ENCODE measurements at regions not wholly inside any gene's neighbourhood (a gene's known extent, or its start where the extent isn't known, plus 50 kb on each side); places are given as distances from the start of the nearest gene placed in this dataset.

DNA sequence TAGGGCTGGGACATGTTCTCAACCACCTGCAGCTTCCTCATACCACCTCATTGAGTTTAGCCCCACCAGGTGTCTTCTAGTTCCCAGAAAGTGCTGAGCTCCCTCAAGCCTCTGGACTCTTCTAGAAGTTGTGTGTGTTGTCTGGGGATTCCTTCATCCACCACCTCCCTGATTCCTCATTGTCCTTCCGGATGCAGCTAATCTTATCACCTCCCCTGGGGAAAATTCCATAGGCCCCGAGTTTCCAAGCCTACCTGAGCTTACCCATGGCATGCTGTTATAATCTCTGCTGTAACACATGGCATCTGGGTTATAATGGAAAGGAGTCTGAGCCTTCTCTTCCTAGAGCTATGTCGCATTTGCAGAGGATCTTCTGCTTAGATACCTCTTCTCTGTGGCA, 243.5 kb upstream of the SDK2 start:
- no peaks in the 10 kb centered on the region for H3K79me2 ChIP-seq (ENCODE audit: control insufficient read depth, insufficient read depth, low read length)
- ATAC-seq (no peak), DNase-seq (ENCODE audit: extremely low read depth in 1 of 4, low spot score in 3 of 4) (no peak), FAIRE-seq (no peak)
- no peak overlapping the region for H3K4me2 ChIP-seq (ENCODE audit: insufficient read depth, low read length)
- no peak overlapping the region for H3K4me3 ChIP-seq
- in situ Hi-C loops (cut with MboI): no loop called here
- ChIA-PET CTCF (ENCODE audit: low intra/inter-chr PET ratio) (no interaction called here), POLR2A (interaction anchor here (0.9 kb wide), 1 partner anchor 8 kb away, joined by 5 read pairs; no protein-coding TSS in a partner anchor)
- H4K20me1 ChIP-seq (replicated peaks; ENCODE audit: control insufficient read depth, insufficient read depth, low read length): no peaks in the 10 kb centered on the region
- BruUV-seq (replicated peaks): no TSS peak
- H2AFZ ChIP-seq (ENCODE audit: low read depth, low read length): no peak overlapping the region
- intact Hi-C loops (cut with micrococcal nuclease): no loop called here
- H3K27ac ChIP-seq (ENCODE audit: extremely low read depth, low read depth, low read length): no peak overlapping the region
- no peaks in the 10 kb centered on the region for H3K36me3 ChIP-seq (ENCODE audit: control insufficient read depth, insufficient read depth, low read length)
- no peaks in the 10 kb centered on the region for H3K4me1 ChIP-seq (replicated peaks in 1 of 2; ENCODE audit: control insufficient read depth in 2 of 2, insufficient read depth in 2 of 2, low read length in 2 of 2)
- H3K9me3 ChIP-seq (replicated peaks; ENCODE audit: control insufficient read depth, insufficient read depth, low read depth, low read length): no peaks in the 10 kb centered on the region
- no peaks in the 10 kb centered on the region; a peak in 1 of 5 replicates for H3K27me3 ChIP-seq (ENCODE audit: control insufficient read depth in 2 of 2, insufficient read depth in 2 of 2, low read length in 2 of 2)
- no peaks in the 10 kb centered on the region for H3K9me1 ChIP-seq (ENCODE audit: control insufficient read depth, insufficient read depth, low read length)
- TF ChIP-seq NBN (IDR thresholded peaks at IDR 0.05; ENCODE audit: low read depth): no peak
- no peak overlapping the region for H3K9ac ChIP-seq (ENCODE audit: insufficient read depth in 1 of 2, low read depth in 2 of 2, low read length in 2 of 2)
- WGBS (ENCODE audit: insufficient coverage, low coverage, missing lambda C conversion rate): 0% methylated on average over 3 of the region's 3 CpGs

DNA sequence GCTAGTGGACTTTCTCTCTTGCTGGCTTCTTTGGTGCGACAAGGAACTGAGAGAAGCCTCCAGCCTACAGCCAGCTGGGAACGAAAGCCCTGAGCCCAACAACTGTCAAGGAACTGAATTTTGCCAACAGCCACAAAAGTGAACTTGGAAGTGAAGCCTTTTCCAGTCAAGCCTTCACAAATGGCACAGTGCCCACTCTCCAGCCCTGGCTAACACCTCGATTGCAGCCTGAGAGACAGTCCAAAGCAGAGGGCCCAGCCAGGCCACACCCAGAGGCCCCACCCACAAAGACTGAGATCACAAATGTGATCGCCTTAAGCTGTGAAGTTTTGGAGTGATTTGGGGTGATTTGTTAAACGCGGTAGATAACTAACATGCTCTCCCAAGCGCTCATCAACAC, 244.6 kb upstream of the SDK2 start:
- in situ Hi-C loops (cut with MboI) (no loop called here), intact Hi-C loops (cut with micrococcal nuclease) (no loop called here)
- DNase-seq (ENCODE audit: extremely low read depth in 1 of 4, low spot score in 3 of 4) (no peak), FAIRE-seq (no peak), ATAC-seq (no peak)
- Histone ChIP-seq H3K4me1 (replicated peaks in 1 of 2; ENCODE audit: control insufficient read depth in 2 of 2, insufficient read depth in 2 of 2, low read length in 2 of 2) (no peaks in the 10 kb centered on the region), H3K36me3 (ENCODE audit: control insufficient read depth, insufficient read depth, low read length) (no peaks in the 10 kb centered on the region), H3K4me3 (no peak overlapping the region), H3K27me3 (ENCODE audit: control insufficient read depth in 2 of 2, insufficient read depth in 2 of 2, low read length in 2 of 2) (no peaks in the 10 kb centered on the region; a peak in 1 of 5 replicates), H4K20me1 (replicated peaks; ENCODE audit: control insufficient read depth, insufficient read depth, low read length) (no peaks in the 10 kb centered on the region), H3K27ac (ENCODE audit: extremely low read depth, low read depth, low read length) (no peak overlapping the region), H3K4me2 (ENCODE audit: insufficient read depth, low read length) (no peak overlapping the region), H3K79me2 (ENCODE audit: control insufficient read depth, insufficient read depth, low read length) (no peaks in the 10 kb centered on the region), H3K9me3 (replicated peaks; ENCODE audit: control insufficient read depth, insufficient read depth, low read depth, low read length) (no peaks in the 10 kb centered on the region), H2AFZ (ENCODE audit: low read depth, low read length) (no peak overlapping the region), H3K9me1 (ENCODE audit: control insufficient read depth, insufficient read depth, low read length) (no peaks in the 10 kb centered on the region), H3K9ac (ENCODE audit: insufficient read depth in 1 of 2, low read depth in 2 of 2, low read length in 2 of 2) (no peak overlapping the region)
- ChIA-PET POLR2A (no interaction called here), CTCF (ENCODE audit: low intra/inter-chr PET ratio) (no interaction called here)
- under 1% methylated on average over 7 of the region's 7 CpGs for WGBS (ENCODE audit: insufficient coverage, low coverage, missing lambda C conversion rate)
- no peak for TF ChIP-seq ILK (tag; IDR thresholded peaks at IDR 0.05; ENCODE audit: borderline replicate concordance, low read depth)
- TF ChIP-seq, protein P1, sequence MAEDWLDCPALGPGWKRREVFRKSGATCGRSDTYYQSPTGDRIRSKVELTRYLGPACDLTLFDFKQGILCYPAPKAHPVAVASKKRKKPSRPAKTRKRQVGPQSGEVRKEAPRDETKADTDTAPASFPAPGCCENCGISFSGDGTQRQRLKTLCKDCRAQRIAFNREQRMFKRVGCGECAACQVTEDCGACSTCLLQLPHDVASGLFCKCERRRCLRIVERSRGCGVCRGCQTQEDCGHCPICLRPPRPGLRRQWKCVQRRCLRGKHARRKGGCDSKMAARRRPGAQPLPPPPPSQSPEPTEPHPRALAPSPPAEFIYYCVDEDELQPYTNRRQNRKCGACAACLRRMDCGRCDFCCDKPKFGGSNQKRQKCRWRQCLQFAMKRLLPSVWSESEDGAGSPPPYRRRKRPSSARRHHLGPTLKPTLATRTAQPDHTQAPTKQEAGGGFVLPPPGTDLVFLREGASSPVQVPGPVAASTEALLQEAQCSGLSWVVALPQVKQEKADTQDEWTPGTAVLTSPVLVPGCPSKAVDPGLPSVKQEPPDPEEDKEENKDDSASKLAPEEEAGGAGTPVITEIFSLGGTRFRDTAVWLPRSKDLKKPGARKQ (CRISPR knock-in tag; IDR thresholded peaks at IDR 0.05): no peak
- no peak for TF ChIP-seq SREBF2 (CRISPR knock-in tag; IDR thresholded peaks at IDR 0.05)
- TF ChIP-seq, protein P2, sequence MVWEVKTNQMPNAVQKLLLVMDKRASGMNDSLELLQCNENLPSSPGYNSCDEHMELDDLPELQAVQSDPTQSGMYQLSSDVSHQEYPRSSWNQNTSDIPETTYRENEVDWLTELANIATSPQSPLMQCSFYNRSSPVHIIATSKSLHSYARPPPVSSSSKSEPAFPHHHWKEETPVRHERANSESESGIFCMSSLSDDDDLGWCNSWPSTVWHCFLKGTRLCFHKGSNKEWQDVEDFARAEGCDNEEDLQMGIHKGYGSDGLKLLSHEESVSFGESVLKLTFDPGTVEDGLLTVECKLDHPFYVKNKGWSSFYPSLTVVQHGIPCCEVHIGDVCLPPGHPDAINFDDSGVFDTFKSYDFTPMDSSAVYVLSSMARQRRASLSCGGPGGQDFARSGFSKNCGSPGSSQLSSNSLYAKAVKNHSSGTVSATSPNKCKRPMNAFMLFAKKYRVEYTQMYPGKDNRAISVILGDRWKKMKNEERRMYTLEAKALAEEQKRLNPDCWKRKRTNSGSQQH (CRISPR knock-in tag; IDR thresholded peaks at IDR 0.05): no peak
- TF ChIP-seq, protein P3, sequence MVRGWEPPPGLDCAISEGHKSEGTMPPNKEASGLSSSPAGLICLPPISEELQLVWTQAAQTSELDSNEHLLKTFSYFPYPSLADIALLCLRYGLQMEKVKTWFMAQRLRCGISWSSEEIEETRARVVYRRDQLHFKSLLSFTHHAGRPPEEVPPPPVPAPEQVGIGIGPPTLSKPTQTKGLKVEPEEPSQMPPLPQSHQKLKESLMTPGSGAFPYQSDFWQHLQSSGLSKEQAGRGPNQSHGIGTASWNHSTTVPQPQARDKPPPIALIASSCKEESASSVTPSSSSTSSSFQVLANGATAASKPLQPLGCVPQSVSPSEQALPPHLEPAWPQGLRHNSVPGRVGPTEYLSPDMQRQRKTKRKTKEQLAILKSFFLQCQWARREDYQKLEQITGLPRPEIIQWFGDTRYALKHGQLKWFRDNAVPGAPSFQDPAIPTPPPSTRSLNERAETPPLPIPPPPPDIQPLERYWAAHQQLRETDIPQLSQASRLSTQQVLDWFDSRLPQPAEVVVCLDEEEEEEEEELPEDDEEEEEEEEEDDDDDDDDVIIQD (CRISPR knock-in tag; IDR thresholded peaks at IDR 0.05): no peak
- BruUV-seq (replicated peaks): no TSS peak
